H1 (cell line): ENCODE measurements at regions not wholly inside any gene's neighbourhood (a gene's known extent, or its start where the extent isn't known, plus 50 kb on each side); places are given as distances from the start of the nearest gene placed in this dataset.
A peak's percentile ranks its signal among the peaks of the same experiment; 100 is the strongest.

Experiments
- CTCF ChIA-PET: fragments of 300-600 bp; sonication (Branson Sonifier 250); formaldehyde crosslinking; loops from one replicate; lab custom pipeline; 2021; ENCODE audit not compliant: partially characterized antibody; lab: Charles Lee
- POLR2A ChIA-PET: fragments of 300-600 bp; sonication (Branson Sonifier 250); formaldehyde crosslinking; loops from one replicate; lab custom pipeline; 2021; ENCODE audit warnings: inconsistent platforms; ENCODE audit not compliant: partially characterized antibody; lab: Charles Lee
- DNase-seq, 2 experiments: peaks; one replicate each; pipeline versions ENCODE4 v3.0.0 to v3.0.0-alpha.2; 2010 to 2022; ENCODE audit warnings: low spot score in 2 of 2, low read depth in 1 of 2, mixed read lengths in 1 of 2
- FAIRE-seq: peaks from 2 replicates; lab custom pipeline; 2011; peaks lifted over from hg19 to GRCh38; lab: Jason Lieb, UNC
- H2AFZ ChIP-seq: 2 replicates; pipeline ENCODE4 v1.8.1; 2012; ENCODE audit warnings: low read length, inconsistent platforms
- H2AK5ac ChIP-seq: 2 replicates; pipeline ENCODE4 v1.6.1; 2013; ENCODE audit warnings: low read depth, low read length
- H2BK120ac ChIP-seq: replicated peaks from 2 replicates; pipeline ENCODE3; 2013; ENCODE audit warnings: low read depth, low read length, inconsistent platforms
- H2BK12ac ChIP-seq: 2 replicates; pipeline ENCODE4 v1.6.1; 2013; ENCODE audit warnings: low read depth, low read length
- H2BK15ac ChIP-seq: 2 replicates; pipeline ENCODE4 v1.6.1; 2013; ENCODE audit warnings: low read length
- H2BK20ac ChIP-seq: 2 replicates; pipeline ENCODE4 v1.6.1; 2013; ENCODE audit warnings: low read length
- H2BK5ac ChIP-seq: 2 replicates; pipeline ENCODE4 v1.6.1; 2013; ENCODE audit warnings: low read depth, low read length
- H3K14ac ChIP-seq: 2 replicates; pipeline ENCODE4 v1.6.1; 2013; ENCODE audit warnings: inconsistent platforms; ENCODE audit not compliant: insufficient read length
- H3K18ac ChIP-seq: 2 replicates; pipeline ENCODE4 v1.6.1; 2013; ENCODE audit warnings: low read length; ENCODE audit errors: extremely low read depth
- H3K23ac ChIP-seq: 2 replicates; pipeline ENCODE4 v1.6.1; 2013; ENCODE audit warnings: inconsistent platforms; ENCODE audit not compliant: insufficient read length
- H3K23me2 ChIP-seq: 2 replicates; pipeline ENCODE4 v1.6.1; 2013; ENCODE audit warnings: low read depth, low read length
- H3K27ac ChIP-seq: 2 replicates; pipeline ENCODE4 v1.6.1; 2011; ENCODE audit warnings: low read depth, low read length, inconsistent platforms
- H3K27me3 ChIP-seq, 4 experiments: replicated peaks in 1 of 4; 1 replicate in 1 of 4; 2 replicates in 3 of 4; pipeline versions ENCODE4 v1.6.1 to v1.8.1; 2011 to 2013; ENCODE audit warnings: low read length in 3 of 4, mild to moderate bottlenecking in 3 of 4, inconsistent platforms in 2 of 4, mixed read lengths in 2 of 4, moderate library complexity in 1 of 4; ENCODE audit not compliant: control insufficient read depth in 3 of 4, insufficient read depth in 3 of 4; ENCODE audit errors: extremely low read depth in 1 of 4
- H3K36me3 ChIP-seq, 4 experiments: 2 replicates each; pipeline versions ENCODE4 v1.6.1 to v1.8.1; 2011 to 2013; ENCODE audit warnings: mild to moderate bottlenecking in 4 of 4, low read length in 3 of 4, moderate library complexity in 2 of 4, control low read depth in 1 of 4, inconsistent platforms in 1 of 4; ENCODE audit not compliant: insufficient read depth in 4 of 4, control insufficient read depth in 2 of 4
- H3K4ac ChIP-seq: replicated peaks from 2 replicates; pipeline ENCODE3; 2013; ENCODE audit warnings: low read length, low read depth, mixed read lengths, inconsistent platforms; ENCODE audit not compliant: insufficient read length
- H3K4me1 ChIP-seq, 4 experiments: replicated peaks in 1 of 4; 1 replicate in 1 of 4; 2 replicates in 3 of 4; pipeline versions ENCODE4 v1.6.1 to v1.8.1; 2011 to 2013; ENCODE audit warnings: low read length in 3 of 4, inconsistent platforms in 2 of 4, mixed read lengths in 1 of 4; ENCODE audit not compliant: insufficient read depth in 4 of 4, control insufficient read depth in 3 of 4
- H3K4me2 ChIP-seq, 2 experiments: 2 replicates each; pipeline versions ENCODE4 v1.6.1 to v1.8.1; 2011 to 2013; ENCODE audit warnings: low read depth in 2 of 2, low read length in 2 of 2, control low read depth in 1 of 2, inconsistent platforms in 1 of 2, mild to moderate bottlenecking in 1 of 2; ENCODE audit not compliant: insufficient read depth in 1 of 2
- H3K4me3 ChIP-seq, 4 experiments: fragments of 200-600, 300-600 bp in 1 of 4; sonication (generic), shearing (Covaris generic), sonication (Bioruptor Twin) in 1 of 4; 2 replicates each; pipeline versions ENCODE4 v1.5.1 to v1.8.1; 2011 to 2016; ENCODE audit warnings: low read length in 4 of 4, low read depth in 3 of 4, control low read depth in 2 of 4, inconsistent platforms in 2 of 4, mild to moderate bottlenecking in 2 of 4, mixed read lengths in 1 of 4, moderate library complexity in 1 of 4; ENCODE audit not compliant: insufficient read depth in 2 of 4; ENCODE audit errors: extremely low read depth in 1 of 4
- H3K56ac ChIP-seq: replicated peaks from 2 replicates; pipeline ENCODE3; 2013; ENCODE audit warnings: low read depth, mild to moderate bottlenecking, mixed read lengths, low read length, inconsistent platforms; ENCODE audit not compliant: insufficient read length
- H3K79me1 ChIP-seq: 2 replicates; pipeline ENCODE4 v1.6.1; 2013; ENCODE audit warnings: low read depth, low read length, control low read depth
- H3K79me2 ChIP-seq, 2 experiments: 2 replicates each; pipeline versions ENCODE4 v1.6.1 to v1.8.1; 2012 to 2013; ENCODE audit warnings: low read length in 2 of 2, mild to moderate bottlenecking in 2 of 2, inconsistent platforms in 1 of 2; ENCODE audit not compliant: insufficient read depth in 2 of 2, control insufficient read depth in 1 of 2
- H3K9ac ChIP-seq, 4 experiments: replicated peaks in 1 of 4; 1 replicate in 1 of 4; 2 replicates in 3 of 4; pipeline versions ENCODE4 v1.6.1 to v1.8.1; 2011 to 2013; ENCODE audit warnings: low read depth in 3 of 4, low read length in 3 of 4, control low read depth in 2 of 4, mild to moderate bottlenecking in 2 of 4, moderate library complexity in 2 of 4, inconsistent platforms in 1 of 4; ENCODE audit errors: extremely low read depth in 1 of 4
- H3K9me3 ChIP-seq, 2 experiments: 2 replicates each; pipeline versions ENCODE4 v1.6.1 to v1.8.1; 2012 to 2013; ENCODE audit warnings: mild to moderate bottlenecking in 2 of 2, moderate library complexity in 2 of 2, control low read depth in 1 of 2, inconsistent platforms in 1 of 2, low read depth in 1 of 2, low read length in 1 of 2, mixed read lengths in 1 of 2; ENCODE audit not compliant: insufficient read depth in 2 of 2
- H4K20me1 ChIP-seq, 2 experiments: replicated peaks in 1 of 2; 2 replicates each; pipeline versions ENCODE3 to v1.8.1; 2011 to 2013; ENCODE audit warnings: inconsistent platforms in 2 of 2, low read length in 2 of 2, mild to moderate bottlenecking in 1 of 2; ENCODE audit not compliant: insufficient read depth in 2 of 2, control insufficient read depth in 1 of 2
- H4K5ac ChIP-seq: 2 replicates; pipeline ENCODE4 v1.6.1; 2013; ENCODE audit warnings: low read length, low read depth, mixed read lengths, inconsistent platforms; ENCODE audit not compliant: insufficient read length
- H4K8ac ChIP-seq: 2 replicates; pipeline ENCODE4 v1.8.0; 2013; ENCODE audit warnings: mild to moderate bottlenecking, moderate library complexity, low read length, inconsistent platforms; ENCODE audit not compliant: insufficient read depth; ENCODE audit errors: extremely low read depth
- H4K91ac ChIP-seq: replicated peaks from 2 replicates; pipeline ENCODE3; 2013; ENCODE audit warnings: low read length, mixed read lengths, inconsistent platforms; ENCODE audit not compliant: insufficient read length
- BRCA1 ChIP-seq: IDR thresholded peaks from 2 replicates; pipeline ENCODE4 v1.6.1; 2012; ENCODE audit warnings: low read depth, low read length, improper control_type of control experiment
- GTF2F1 ChIP-seq: IDR thresholded peaks from 2 replicates; pipeline ENCODE4 v1.6.1; 2012; ENCODE audit warnings: low read depth, low read length, improper control_type of control experiment, borderline replicate concordance
- HDAC2 ChIP-seq, 2 experiments: fragments of 300-600 bp in 1 of 2; sonication (generic) in 1 of 2; IDR thresholded peaks; 2 replicates each; pipeline ENCODE4 v1.6.1; 2011 to 2012; ENCODE audit warnings: low read depth in 2 of 2, low read length in 2 of 2, mild to moderate bottlenecking in 2 of 2, moderate library complexity in 2 of 2, borderline replicate concordance in 1 of 2, inconsistent platforms in 1 of 2
- TBP ChIP-seq: IDR thresholded peaks from 2 replicates; pipeline ENCODE4 v1.6.1; 2011; ENCODE audit warnings: low read depth, low read length, improper control_type of control experiment
- WGBS, 2 experiments: shearing (Covaris generic) in 1 of 2; methylation state at CpG; one replicate each; pipeline versions ENCODE4 v1.1.6 to v1.1.7; 2013 to 2015; ENCODE audit warnings: low lambda C conversion rate in 2 of 2, mixed read lengths in 2 of 2, inconsistent platforms in 1 of 2, low coverage in 1 of 2, missing lambda C conversion rate in 1 of 2; ENCODE audit not compliant: insufficient replicate concordance in 2 of 2, insufficient coverage in 1 of 2, insufficient read length in 1 of 2; ENCODE audit errors: extremely low coverage in 1 of 2, missing lambda C conversion rate in 1 of 2; 5-methylcytosine and 5-hydroxymethylcytosine counted together

DNA sequence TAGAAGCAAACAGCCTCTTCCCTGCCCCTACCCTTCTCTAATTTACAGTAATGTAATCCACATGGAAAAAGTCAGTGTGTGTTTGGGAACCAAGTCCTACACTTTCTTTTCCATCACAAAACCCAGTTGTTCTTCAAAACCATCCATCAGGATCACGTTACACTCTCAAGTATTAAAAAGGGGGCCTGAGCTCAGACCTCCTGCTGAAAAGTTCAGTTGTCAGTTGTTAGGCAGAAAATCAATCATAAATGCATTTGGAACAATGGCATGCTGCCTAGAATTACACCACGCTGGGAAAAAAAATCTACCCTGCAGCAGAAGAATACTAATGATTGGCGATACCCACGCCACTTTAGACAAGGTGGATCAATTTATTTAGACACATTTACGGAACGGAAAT lies 236.5 kb downstream of the PARM1 start:
- Histone ChIP-seq H3K4me3 (no peak overlapping the region; a peak in 1 of 8 replicates), H3K18ac (no peak overlapping the region), H3K9me3 (no peaks in the 10 kb centered on the region), H3K9ac (no peak overlapping the region), H3K14ac (no peak overlapping the region), H2BK20ac (no peak overlapping the region), H4K8ac (no peak overlapping the region), H3K23me2 (no peaks in the 10 kb centered on the region), H2BK12ac (no peak overlapping the region), H3K4me2 (peak overlapping the region; percentile 25 to 39; a peak in 2 of 4 replicates), H3K27ac (no peak overlapping the region), H2BK5ac (no peak overlapping the region), H4K5ac (no peak overlapping the region), H3K27me3 (peaks cover 0 to 1% (median 0%) of the 10 kb centered on the region in 4 experiments; a peak in 1 of 7 replicates), H4K20me1 (no peaks in the 10 kb centered on the region), H3K36me3 (no peaks in the 10 kb centered on the region), H2BK120ac (no peak overlapping the region), H3K56ac (no peak overlapping the region), H3K23ac (no peak overlapping the region), H4K91ac (no peak overlapping the region), H3K79me2 (no peaks in the 10 kb centered on the region), H2AFZ (no peak overlapping the region), H3K79me1 (no peaks in the 10 kb centered on the region), H3K4ac (no peak overlapping the region), H2AK5ac (no peak overlapping the region), H3K4me1 (peaks cover 0 to 4% (median 0%) of the 10 kb centered on the region in 4 experiments; a peak in 2 of 7 replicates), H2BK15ac (no peak overlapping the region)
- TF ChIP-seq GTF2F1 = no peak
- no peak for TF ChIP-seq BRCA1
- no peak for TF ChIP-seq TBP
- no peak for TF ChIP-seq HDAC2 (IDR thresholded peaks at IDR 0.05; ENCODE audit: borderline replicate concordance in 1 of 2, low read depth in 2 of 2, low read length in 2 of 2)
- ChIA-PET POLR2A (no interaction called here), CTCF (no interaction called here)
- DNase-seq (no peak), FAIRE-seq (no peak)
- WGBS, 2 experiments = 71% methylated on average over 6 of the region's 6 CpGs; no CpG with 5 or more reads in 1 of the 2 experiments
